ENCODE measurements at regions not wholly inside any gene's neighbourhood (a gene's known extent, or its start where the extent isn't known, plus 50 kb on each side); places are given as distances from the start of the nearest gene placed in this dataset.
"Not testable (repeated sequence)": the region's sequence is repeated elsewhere in the genome, so short reads cannot be mapped to it uniquely, and the experiment has no call there.

GRCh38 chr12:9418669-9419041, 189.1 kb downstream of the KLRB1 start:
- H3K27me3 ChIP-seq (ENCODE audit: insufficient read depth); H3K36me3 ChIP-seq (replicated peaks in 1 of 2; ENCODE audit: control insufficient read depth in 1 of 2, insufficient read depth in 2 of 2, low read length in 1 of 2); H3K4me1 ChIP-seq (ENCODE audit: control insufficient read depth in 1 of 2, insufficient read depth in 2 of 2, low read depth in 1 of 2, low read length in 1 of 2); H2AFZ ChIP-seq (ENCODE audit: low read depth); H4K20me1 ChIP-seq (ENCODE audit: insufficient read depth); POLR2A ChIA-PET; H3F3A ChIP-seq (replicated peaks; ENCODE audit: insufficient read depth); H3K9me2 ChIP-seq; H3K27ac ChIP-seq (ENCODE audit: low read depth in 2 of 2, low read length in 1 of 2); H3K9ac ChIP-seq; H3K79me2 ChIP-seq (ENCODE audit: insufficient read depth); CTCF ChIA-PET; DNase-seq; H3K9me3 ChIP-seq; H3K4me2 ChIP-seq; H3K4me3 ChIP-seq (ENCODE audit: low read depth in 2 of 2, low read length in 1 of 2): not testable (repeated sequence)
- 100% methylated on average over 9 of the region's 14 CpGs for WGBS (ENCODE audit: low lambda C conversion rate)

- POLR2A ChIA-PET; CTCF ChIA-PET; DNase-seq; H3K27ac ChIP-seq (ENCODE audit: low read depth in 2 of 2, low read length in 1 of 2); H3K4me1 ChIP-seq (ENCODE audit: control insufficient read depth in 1 of 2, insufficient read depth in 2 of 2, low read depth in 1 of 2, low read length in 1 of 2); H3K36me3 ChIP-seq (replicated peaks in 1 of 2; ENCODE audit: control insufficient read depth in 1 of 2, insufficient read depth in 2 of 2, low read length in 1 of 2); H3K9ac ChIP-seq; H2AFZ ChIP-seq (ENCODE audit: low read depth); H3K4me3 ChIP-seq (ENCODE audit: low read depth in 2 of 2, low read length in 1 of 2); H4K20me1 ChIP-seq (ENCODE audit: insufficient read depth); H3K4me2 ChIP-seq; H3K9me3 ChIP-seq; H3F3A ChIP-seq (replicated peaks; ENCODE audit: insufficient read depth); H3K79me2 ChIP-seq (ENCODE audit: insufficient read depth); H3K9me2 ChIP-seq; H3K27me3 ChIP-seq (ENCODE audit: insufficient read depth): not testable (repeated sequence)
- WGBS (ENCODE audit: low lambda C conversion rate): 83% methylated on average over 10 of the region's 16 CpGs
Observed at GRCh38 chr12:9417947-9418668, 189.6 kb downstream of the KLRB1 start.

GRCh38 chr12:9417341-9417740, 190.4 kb downstream of the KLRB1 start:
- CTCF ChIA-PET; H3K9me3 ChIP-seq; H3K9me2 ChIP-seq; H3K4me2 ChIP-seq; H4K20me1 ChIP-seq (ENCODE audit: insufficient read depth); H2AFZ ChIP-seq (ENCODE audit: low read depth); H3K27ac ChIP-seq (ENCODE audit: low read depth in 2 of 2, low read length in 1 of 2); H3K27me3 ChIP-seq (ENCODE audit: insufficient read depth); POLR2A ChIA-PET; H3K4me1 ChIP-seq (ENCODE audit: control insufficient read depth in 1 of 2, insufficient read depth in 2 of 2, low read depth in 1 of 2, low read length in 1 of 2); H3F3A ChIP-seq (replicated peaks; ENCODE audit: insufficient read depth); H3K9ac ChIP-seq; H3K79me2 ChIP-seq (ENCODE audit: insufficient read depth); DNase-seq; H3K4me3 ChIP-seq (ENCODE audit: low read depth in 2 of 2, low read length in 1 of 2); H3K36me3 ChIP-seq (replicated peaks in 1 of 2; ENCODE audit: control insufficient read depth in 1 of 2, insufficient read depth in 2 of 2, low read length in 1 of 2): not testable (repeated sequence)
- no CpG with 5 or more reads among the region's 13 CpGs for WGBS (ENCODE audit: low lambda C conversion rate)

- H3K9me2 ChIP-seq; H4K20me1 ChIP-seq (ENCODE audit: insufficient read depth); H3K27me3 ChIP-seq (ENCODE audit: insufficient read depth); H3F3A ChIP-seq (replicated peaks; ENCODE audit: insufficient read depth); DNase-seq; CTCF ChIA-PET; H3K36me3 ChIP-seq (replicated peaks in 1 of 2; ENCODE audit: control insufficient read depth in 1 of 2, insufficient read depth in 2 of 2, low read length in 1 of 2); H3K27ac ChIP-seq (ENCODE audit: low read depth in 2 of 2, low read length in 1 of 2); H3K4me3 ChIP-seq (ENCODE audit: low read depth in 2 of 2, low read length in 1 of 2); H2AFZ ChIP-seq (ENCODE audit: low read depth); H3K4me2 ChIP-seq; H3K9ac ChIP-seq; POLR2A ChIA-PET; H3K79me2 ChIP-seq (ENCODE audit: insufficient read depth); H3K9me3 ChIP-seq: not testable (repeated sequence)
- 88% methylated on average over 7 of the region's 8 CpGs for WGBS (ENCODE audit: low lambda C conversion rate)
- H3K4me1 ChIP-seq (ENCODE audit: control insufficient read depth in 1 of 2, insufficient read depth in 2 of 2, low read depth in 1 of 2, low read length in 1 of 2): peaks cover 0 to 13% of the 10 kb centered on the region in 2 experiments; a peak in 1 of 4 replicates
Observed at GRCh38 chr12:9416346-9416745, 191.4 kb downstream of the KLRB1 start.

GRCh38 chr12:9415898-9416297, 191.8 kb downstream of the KLRB1 start:
- CTCF ChIA-PET; H3K9me2 ChIP-seq; H3K9ac ChIP-seq; H3K79me2 ChIP-seq (ENCODE audit: insufficient read depth); H2AFZ ChIP-seq (ENCODE audit: low read depth); H3K36me3 ChIP-seq (replicated peaks in 1 of 2; ENCODE audit: control insufficient read depth in 1 of 2, insufficient read depth in 2 of 2, low read length in 1 of 2); H3K27me3 ChIP-seq (ENCODE audit: insufficient read depth); H3K9me3 ChIP-seq; POLR2A ChIA-PET; H3K27ac ChIP-seq (ENCODE audit: low read depth in 2 of 2, low read length in 1 of 2); H3K4me2 ChIP-seq; H3F3A ChIP-seq (replicated peaks; ENCODE audit: insufficient read depth); H4K20me1 ChIP-seq (ENCODE audit: insufficient read depth); H3K4me3 ChIP-seq (ENCODE audit: low read depth in 2 of 2, low read length in 1 of 2); DNase-seq: not testable (repeated sequence)
- no CpG with 5 or more reads among the region's 3 CpGs for WGBS (ENCODE audit: low lambda C conversion rate)
- H3K4me1 ChIP-seq (ENCODE audit: control insufficient read depth in 1 of 2, insufficient read depth in 2 of 2, low read depth in 1 of 2, low read length in 1 of 2): peaks cover 0 to 13% of the 10 kb centered on the region in 2 experiments; a peak in 1 of 4 replicates

- H3F3A ChIP-seq (replicated peaks; ENCODE audit: insufficient read depth); H3K27ac ChIP-seq (ENCODE audit: low read depth in 2 of 2, low read length in 1 of 2); POLR2A ChIA-PET; H3K4me2 ChIP-seq; H3K9me2 ChIP-seq; H3K27me3 ChIP-seq (ENCODE audit: insufficient read depth); H3K9ac ChIP-seq; H2AFZ ChIP-seq (ENCODE audit: low read depth); H3K36me3 ChIP-seq (replicated peaks in 1 of 2; ENCODE audit: control insufficient read depth in 1 of 2, insufficient read depth in 2 of 2, low read length in 1 of 2); H3K79me2 ChIP-seq (ENCODE audit: insufficient read depth); H4K20me1 ChIP-seq (ENCODE audit: insufficient read depth); DNase-seq; CTCF ChIA-PET; H3K9me3 ChIP-seq; H3K4me3 ChIP-seq (ENCODE audit: low read depth in 2 of 2, low read length in 1 of 2): not testable (repeated sequence)
- WGBS (ENCODE audit: low lambda C conversion rate): 80% methylated on average over 7 of the region's 7 CpGs
- peaks cover 0 to 13% of the 10 kb centered on the region in 2 experiments; a peak in 1 of 4 replicates for H3K4me1 ChIP-seq (ENCODE audit: control insufficient read depth in 1 of 2, insufficient read depth in 2 of 2, low read depth in 1 of 2, low read length in 1 of 2)
Observed at GRCh38 chr12:9413862-9414261, 193.9 kb downstream of the KLRB1 start.
